GM18858 (cell line): ENCODE measurements at regions not wholly inside any gene's neighbourhood (a gene's known extent, or its start where the extent isn't known, plus 50 kb on each side); places are given as distances from the start of the nearest gene placed in this dataset.
"Not testable (repeated sequence)": the region's sequence is repeated elsewhere in the genome, so short reads cannot be mapped to it uniquely, and the experiment has no call there.

Source experiments
- ATAC-seq: cut with Tn5 transposase; IDR thresholded peaks from one replicate; pipeline ENCODE4 v1.9.1; 2021; ENCODE audit not compliant: unreplicated experiment

GRCh38 chr14:28157887-28158791 is 608.4 kb upstream of the FOXG1 start:
- no peak for ATAC-seq

DNA sequence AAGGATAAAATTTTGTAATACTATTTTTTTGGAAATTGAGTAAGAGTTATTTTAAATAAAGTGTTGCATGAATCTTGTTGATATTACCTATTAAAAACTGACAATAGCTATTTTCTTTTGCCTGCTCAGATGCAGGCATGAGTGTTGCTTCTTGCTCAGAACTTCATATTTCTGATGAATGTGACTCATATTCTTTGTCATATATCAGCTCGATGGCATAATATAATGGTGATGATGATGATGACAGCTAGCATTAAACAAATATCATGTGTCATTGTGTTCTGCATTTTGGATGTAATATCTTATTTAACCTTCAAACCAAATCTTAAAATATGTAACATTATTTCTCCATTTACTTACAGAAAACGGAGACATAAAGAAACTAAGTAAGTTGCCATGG is 605.5 kb upstream of the FOXG1 start:
- ATAC-seq, result no peak

GRCh38 chr14:28163233-28163632 is 603.4 kb upstream of the FOXG1 start:
- no peak for ATAC-seq

DNA sequence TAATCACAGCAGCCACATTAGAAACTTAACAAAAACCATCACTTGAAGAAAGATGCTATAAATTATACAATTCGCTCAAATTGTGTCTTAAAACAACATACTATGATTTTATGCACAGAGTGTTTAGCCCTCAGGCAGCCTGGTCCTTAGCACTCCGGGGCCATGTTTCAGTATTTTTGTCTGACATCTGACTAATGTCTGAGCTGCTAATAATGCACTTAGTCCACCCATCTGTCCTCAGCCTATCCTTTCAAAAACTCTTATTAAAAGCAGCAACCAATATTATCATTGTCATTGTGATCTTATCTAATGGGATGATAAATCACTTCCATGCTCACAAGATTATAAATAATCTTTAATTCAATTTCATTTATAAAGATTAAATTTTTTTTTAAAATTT is 602.7 kb upstream of the FOXG1 start:
- no peak for ATAC-seq

GRCh38 chr14:28187902-28188830 is 578.4 kb upstream of the FOXG1 start:
- not testable (repeated sequence) for ATAC-seq

DNA sequence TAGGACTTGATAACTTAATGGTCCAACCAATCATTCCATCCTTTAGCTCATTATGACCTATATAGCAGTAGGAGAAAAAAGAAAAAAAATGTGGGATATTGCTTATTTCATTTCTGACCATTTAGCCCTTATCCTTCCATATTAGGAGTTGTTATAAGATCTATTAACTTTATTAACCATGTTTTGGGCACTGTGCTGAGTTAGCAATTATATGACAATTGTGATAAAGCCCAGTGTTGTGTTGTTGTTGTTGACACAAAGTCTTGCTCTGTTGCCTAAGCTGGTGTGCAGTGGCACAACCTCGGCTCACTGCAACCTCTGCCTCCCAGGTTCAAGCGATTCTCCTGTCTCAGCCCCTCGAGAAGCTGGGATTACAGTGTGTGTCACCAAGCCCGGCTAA is 569.7 kb upstream of the FOXG1 start:
- ATAC-seq, result no peak

- ATAC-seq, result no peak
Measured at GRCh38 chr14:28220391-28220790, 546.2 kb upstream of the FOXG1 start.

DNA sequence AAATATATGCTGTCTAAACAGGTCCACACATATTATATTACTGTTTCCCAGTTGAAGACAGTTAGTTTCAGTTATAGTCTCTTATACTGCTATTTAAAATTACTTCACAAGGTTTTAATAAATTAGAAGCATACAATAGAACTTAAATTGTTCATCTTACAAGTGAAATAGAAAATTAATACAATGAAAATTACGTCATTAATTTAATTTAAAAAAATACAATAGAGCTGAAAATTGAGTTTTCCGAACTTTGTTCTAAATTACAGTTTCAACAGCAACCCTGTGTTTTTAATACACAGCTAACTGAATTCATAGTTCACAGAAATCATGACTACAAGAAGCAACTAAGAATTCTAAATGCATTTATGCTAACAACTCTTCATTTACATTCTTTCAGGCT is 525.7 kb upstream of the FOXG1 start:
- ATAC-seq, result no peak

GRCh38 chr14:28242895-28243294 is 523.7 kb upstream of the FOXG1 start:
- no peak for ATAC-seq

DNA sequence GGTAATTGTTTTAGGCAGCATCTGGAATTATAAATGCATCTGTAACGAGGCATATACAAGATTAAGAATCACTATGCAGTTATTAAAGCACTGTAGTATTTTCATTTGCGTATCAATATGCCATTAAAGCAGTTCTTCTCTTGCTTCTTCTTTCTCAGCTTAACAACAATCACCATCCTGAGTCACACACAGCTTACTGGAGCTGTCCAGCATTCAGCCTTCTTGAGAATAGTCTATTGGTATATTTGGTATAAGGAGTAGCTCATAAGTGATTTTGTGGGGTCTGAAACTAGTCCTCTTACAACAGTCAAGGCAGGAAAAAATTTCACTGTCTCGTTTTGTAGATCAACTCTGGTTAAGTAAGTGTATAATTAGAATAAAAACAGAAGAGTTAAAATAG is 523.0 kb upstream of the FOXG1 start:
- no peak for ATAC-seq

GRCh38 chr14:28245216-28245615 is 521.4 kb upstream of the FOXG1 start:
- no peak for ATAC-seq

- ATAC-seq, result no peak
Measured at GRCh38 chr14:28247491-28247890, 519.1 kb upstream of the FOXG1 start.

GRCh38 chr14:28252124-28252523 is 514.5 kb upstream of the FOXG1 start:
- not testable (repeated sequence) for ATAC-seq

- no peak for ATAC-seq
Measured at GRCh38 chr14:28254768-28255167, 511.8 kb upstream of the FOXG1 start.

DNA sequence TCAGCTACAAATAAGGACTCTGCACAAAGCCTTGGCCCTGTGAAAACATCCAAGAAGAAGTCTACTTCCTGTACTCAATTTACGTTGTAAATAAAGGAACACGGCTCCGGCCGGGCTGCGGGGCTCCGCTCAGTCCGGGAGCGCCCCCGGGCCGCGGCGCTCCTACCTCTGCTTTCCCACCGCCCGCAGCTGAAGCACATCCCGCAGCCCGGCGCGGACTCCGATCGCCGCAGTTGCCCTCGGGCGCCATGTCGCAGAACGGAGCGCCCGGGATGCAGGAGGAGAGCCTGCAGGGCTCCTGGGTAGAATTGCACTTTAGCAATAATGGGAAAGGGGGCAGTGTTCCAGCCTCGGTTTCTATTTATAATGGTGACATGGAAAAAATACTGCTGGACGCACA is 502.3 kb upstream of the FOXG1 start:
- ATAC-seq, result no peak

DNA sequence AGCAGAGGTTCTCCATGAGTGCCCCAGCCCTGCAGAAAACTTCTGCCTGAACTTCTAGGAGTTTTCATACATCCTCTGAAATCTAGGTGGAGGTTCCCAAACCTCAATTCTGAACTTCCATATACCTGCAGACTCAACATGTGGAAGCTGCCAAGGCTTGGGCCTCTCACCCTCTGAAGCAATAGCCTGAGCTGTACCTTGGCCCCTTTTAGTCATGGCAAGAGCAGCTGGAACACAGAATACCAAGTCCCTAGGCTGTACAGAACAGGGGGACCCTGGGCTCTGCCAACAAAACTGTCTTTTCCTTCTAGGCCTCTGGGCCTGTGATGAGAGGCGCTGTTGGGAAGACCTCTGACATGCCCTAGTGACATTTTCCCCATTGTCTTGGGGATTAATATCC is 494.3 kb upstream of the FOXG1 start:
- no peak for ATAC-seq

DNA sequence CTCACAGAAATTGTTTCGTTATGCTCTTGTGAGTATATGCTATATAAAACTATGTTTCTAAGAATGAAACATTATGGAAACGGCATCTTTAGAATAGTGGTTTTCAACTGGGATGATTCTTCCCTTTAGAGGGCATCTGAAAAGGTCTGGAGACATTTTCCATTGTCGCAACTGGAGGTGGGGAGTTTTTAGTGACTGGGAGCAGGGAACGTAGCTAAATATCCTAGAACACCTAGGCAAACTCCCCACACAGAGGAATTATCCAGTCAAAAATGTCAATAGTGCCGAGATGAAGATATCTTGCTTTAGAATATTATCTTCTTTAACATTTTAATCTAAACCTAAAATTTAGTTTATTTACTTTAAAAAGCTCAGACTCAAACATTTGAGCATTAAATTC is 486.1 kb upstream of the FOXG1 start:
- ATAC-seq, result no peak

DNA sequence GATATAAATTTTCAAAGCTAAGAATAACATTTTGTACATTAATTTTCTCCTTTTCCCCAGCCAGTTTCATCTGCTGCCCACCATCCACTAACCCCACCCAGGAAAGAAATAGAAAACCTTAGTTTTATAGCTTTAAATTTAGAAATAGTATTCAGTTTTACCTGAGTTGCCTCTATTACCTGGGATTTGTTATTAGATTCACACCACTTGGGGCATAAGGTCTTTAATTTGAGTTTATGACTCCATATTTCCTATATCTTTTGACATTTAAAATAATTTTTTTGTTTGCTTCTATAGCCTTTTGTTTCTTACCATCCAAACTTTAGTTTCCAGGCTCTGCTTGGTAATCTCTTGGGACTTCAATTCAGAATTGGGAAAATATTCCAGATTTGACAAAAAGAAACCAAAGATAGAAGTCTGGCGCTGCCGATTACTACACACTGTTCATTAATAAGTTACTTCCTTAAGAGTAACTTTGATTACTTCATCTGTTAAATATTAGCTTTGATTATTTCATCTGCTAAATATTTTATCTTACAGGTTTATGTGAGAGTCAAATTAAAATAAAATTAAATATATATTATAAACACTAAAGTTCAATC is 485.5 kb upstream of the FOXG1 start:
- ATAC-seq, result no peak

- ATAC-seq, result no peak
Measured at GRCh38 chr14:28284546-28285300, 481.9 kb upstream of the FOXG1 start.

- no peak for ATAC-seq
Measured at GRCh38 chr14:28294834-28295440, 471.6 kb upstream of the FOXG1 start.
